ENCODE measurements at regions not wholly inside any gene's neighbourhood (a gene's known extent, or its start where the extent isn't known, plus 50 kb on each side); places are given as distances from the start of the nearest gene placed in this dataset.

- TF ChIP-seq CTCF (conservative IDR thresholded peaks at IDR 0.05; ENCODE audit: low read length): no peak
- no peak overlapping the region for H3K4me3 ChIP-seq (ENCODE audit: low read length)
- no peak for DNase-seq (ENCODE audit: low read depth)
Measured at GRCh38 chr5:103962023-103962422, 399.4 kb upstream of the NUDT12 start.

- TF ChIP-seq CTCF (conservative IDR thresholded peaks at IDR 0.05; ENCODE audit: low read length): no peak
- H3K4me3 ChIP-seq (ENCODE audit: low read length): no peak overlapping the region
- no peak for DNase-seq (ENCODE audit: low read depth)
Measured at GRCh38 chr5:103953601-103954382, 391.2 kb upstream of the NUDT12 start.

GRCh38 chr5:103951776-103952175 is 389.2 kb upstream of the NUDT12 start:
- no peak for TF ChIP-seq CTCF (conservative IDR thresholded peaks at IDR 0.05; ENCODE audit: low read length)
- H3K4me3 ChIP-seq (ENCODE audit: low read length): no peak overlapping the region
- no peak for DNase-seq (ENCODE audit: low read depth)

GRCh38 chr5:103943230-103943629 is 380.6 kb upstream of the NUDT12 start:
- no peak for DNase-seq (ENCODE audit: low read depth)
- H3K4me3 ChIP-seq (ENCODE audit: low read length): no peak overlapping the region
- no peak for TF ChIP-seq CTCF (conservative IDR thresholded peaks at IDR 0.05; ENCODE audit: low read length)

- no peak for TF ChIP-seq CTCF (conservative IDR thresholded peaks at IDR 0.05; ENCODE audit: low read length)
- no peak overlapping the region for H3K4me3 ChIP-seq (ENCODE audit: low read length)
- no peak for DNase-seq (ENCODE audit: low read depth)
Measured at GRCh38 chr5:103942587-103943186, 380.1 kb upstream of the NUDT12 start.

DNA sequence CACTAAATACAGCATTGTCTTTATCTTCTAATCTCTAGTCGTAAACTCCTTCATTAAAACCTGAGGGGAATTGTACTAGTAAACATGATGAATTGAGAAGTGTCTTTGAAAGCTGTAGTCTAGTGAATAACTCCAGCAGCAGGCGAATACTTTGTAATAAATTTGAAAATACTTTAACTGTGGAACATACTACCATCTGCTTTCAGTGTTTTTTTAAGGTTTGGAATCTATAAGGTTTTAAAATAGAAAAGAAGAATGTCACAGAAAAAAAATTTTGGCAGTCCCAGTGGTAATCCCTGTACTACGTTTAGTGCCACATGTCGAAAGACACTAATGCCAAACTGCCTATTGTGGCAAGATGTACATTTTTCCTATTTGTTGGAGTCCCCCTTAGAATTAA is 379.0 kb upstream of the NUDT12 start:
- DNase-seq (ENCODE audit: low read depth): no peak
- no peak for TF ChIP-seq CTCF (conservative IDR thresholded peaks at IDR 0.05; ENCODE audit: low read length)
- H3K4me3 ChIP-seq (ENCODE audit: low read length): no peak overlapping the region

DNA sequence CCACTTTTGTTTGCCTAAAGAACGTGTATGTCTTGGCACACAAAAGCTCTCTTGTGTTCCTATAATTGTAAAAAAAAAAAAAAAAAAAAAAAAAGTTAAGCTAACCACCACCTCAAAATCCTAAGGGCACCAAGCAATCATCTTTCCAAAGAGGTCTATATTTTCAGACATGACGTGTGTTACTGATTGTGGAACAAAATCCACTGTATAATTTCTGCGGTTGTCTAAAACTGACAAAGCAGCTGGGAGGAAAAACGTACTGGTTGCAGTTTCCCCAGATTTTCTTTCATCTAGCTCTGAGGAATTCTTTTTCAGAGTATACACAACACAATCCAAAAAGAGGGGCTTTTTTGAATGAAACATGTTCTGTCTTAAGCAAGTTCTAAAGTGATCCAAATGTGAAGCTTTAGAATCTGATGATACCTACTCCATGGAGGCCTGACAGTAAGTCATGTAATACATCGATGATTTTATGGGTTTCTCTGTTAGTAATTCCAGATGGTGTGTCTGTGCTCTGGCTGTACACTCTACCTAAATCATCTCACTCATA is 375.6 kb upstream of the NUDT12 start:
- TF ChIP-seq CTCF (conservative IDR thresholded peaks at IDR 0.05; ENCODE audit: low read length): no peak
- no peak overlapping the region for H3K4me3 ChIP-seq (ENCODE audit: low read length)
- no peak for DNase-seq (ENCODE audit: low read depth)
